Keratinocyte (primary cell): ENCODE measurements at regions not wholly inside any gene's neighbourhood (a gene's known extent, or its start where the extent isn't known, plus 50 kb on each side); places are given as distances from the start of the nearest gene placed in this dataset.

Experiments used
- DNase-seq: peaks from one replicate; pipeline ENCODE4 v3.0.0-alpha.2; 2011; ENCODE audit warnings: low read depth, missing footprints, low spot score
- FAIRE-seq: peaks from 2 replicates; lab custom pipeline; 2011; peaks lifted over from hg19 to GRCh38; lab: Jason Lieb, UNC
- H2AFZ ChIP-seq: 2 replicates; pipeline ENCODE4 v1.6.0; 2012; ENCODE audit warnings: low read length, control low read depth, inconsistent platforms; ENCODE audit not compliant: control insufficient read depth
- H3K27ac ChIP-seq: 2 replicates; pipeline ENCODE4 v1.5.1; 2011; ENCODE audit warnings: low read length; ENCODE audit not compliant: control insufficient read depth, insufficient read depth
- H3K27me3 ChIP-seq: 3 replicates; pipeline ENCODE4 v1.6.0; 2011; ENCODE audit warnings: low read length; ENCODE audit not compliant: control insufficient read depth, insufficient read depth; ENCODE audit errors: extremely low read depth
- H3K36me3 ChIP-seq, 2 experiments: 2 replicates in 1 of 2; 3 replicates in 1 of 2; pipeline ENCODE4 v1.5.1; 2011; ENCODE audit warnings: low read length in 2 of 2, mild to moderate bottlenecking in 1 of 2; ENCODE audit not compliant: control insufficient read depth in 2 of 2, insufficient read depth in 2 of 2; ENCODE audit errors: extremely low read depth in 1 of 2
- H3K4me1 ChIP-seq: 3 replicates; pipeline ENCODE4 v1.5.1; 2011; ENCODE audit warnings: low read length; ENCODE audit not compliant: control insufficient read depth, insufficient read depth; ENCODE audit errors: extremely low read depth
- H3K4me2 ChIP-seq: 3 replicates; pipeline ENCODE4 v1.6.0; 2011; ENCODE audit warnings: low read depth, low read length; ENCODE audit not compliant: control insufficient read depth, insufficient read depth; ENCODE audit errors: extremely low read depth
- H3K4me3 ChIP-seq, 3 experiments: fragments of 200-600 bp in 1 of 3; sonication (generic) in 1 of 3; 2 replicates in 2 of 3; 3 replicates in 1 of 3; pipeline ENCODE4 v1.5.1; 2011 to 2016; ENCODE audit warnings: low read length in 3 of 3, mild to moderate bottlenecking in 3 of 3, control low read depth in 2 of 3, inconsistent platforms in 1 of 3, low read depth in 1 of 3, mixed read lengths in 1 of 3, mixed run types in 1 of 3, moderate library complexity in 1 of 3; ENCODE audit not compliant: control insufficient read depth in 2 of 3, insufficient read depth in 2 of 3; ENCODE audit errors: extremely low read depth in 1 of 3
- H3K79me2 ChIP-seq: 2 replicates; pipeline ENCODE4 v1.6.0; 2012; ENCODE audit warnings: low read length; ENCODE audit not compliant: control insufficient read depth, insufficient read depth
- H3K9ac ChIP-seq: 3 replicates; pipeline ENCODE4 v1.6.0; 2011; ENCODE audit warnings: low read length; ENCODE audit not compliant: control insufficient read depth, insufficient read depth; ENCODE audit errors: extremely low read depth
- H3K9me1 ChIP-seq: 3 replicates; pipeline ENCODE4 v1.6.0; 2011; ENCODE audit warnings: low read length; ENCODE audit not compliant: control insufficient read depth, insufficient read depth; ENCODE audit errors: extremely low read depth
- H3K9me3 ChIP-seq: 2 replicates; pipeline ENCODE4 v1.5.1; 2012; ENCODE audit warnings: low read depth, low read length; ENCODE audit not compliant: control insufficient read depth
- H4K20me1 ChIP-seq: 3 replicates; pipeline ENCODE4 v1.6.0; 2011; ENCODE audit warnings: low read length; ENCODE audit not compliant: control insufficient read depth, insufficient read depth; ENCODE audit errors: extremely low read depth
- EZH2 ChIP-seq: IDR thresholded peaks from one replicate; pipeline ENCODE4 v1.6.1; 2012; ENCODE audit warnings: inconsistent platforms, mild to moderate bottlenecking, low read length, moderate library complexity
- dilution Hi-C: fragments of 300-500 bp; cut with MboI; formaldehyde crosslinking; loops from one replicate; pipeline ENCODE4 v1.7.0; 2020; ENCODE audit warnings: low sequenced_read_pairs; ENCODE audit not compliant: extremely low pct_ligation_motif_present
- TF ChIP-seq, protein P1 (sequence below), 3 experiments: IDR thresholded peaks in 1 of 3; conservative IDR thresholded peaks in 1 of 3; optimal IDR thresholded peaks in 1 of 3; 2 replicates in 2 of 3; 3 replicates in 1 of 3; pipeline versions ENCODE3 to v1.5.1; 2011; ENCODE audit warnings: low read length in 3 of 3, mild to moderate bottlenecking in 3 of 3, moderate library complexity in 2 of 3, control low read depth in 1 of 3, inconsistent platforms in 1 of 3; ENCODE audit not compliant: insufficient read depth in 2 of 3; ENCODE audit errors: extremely low read depth in 1 of 3

DNA sequence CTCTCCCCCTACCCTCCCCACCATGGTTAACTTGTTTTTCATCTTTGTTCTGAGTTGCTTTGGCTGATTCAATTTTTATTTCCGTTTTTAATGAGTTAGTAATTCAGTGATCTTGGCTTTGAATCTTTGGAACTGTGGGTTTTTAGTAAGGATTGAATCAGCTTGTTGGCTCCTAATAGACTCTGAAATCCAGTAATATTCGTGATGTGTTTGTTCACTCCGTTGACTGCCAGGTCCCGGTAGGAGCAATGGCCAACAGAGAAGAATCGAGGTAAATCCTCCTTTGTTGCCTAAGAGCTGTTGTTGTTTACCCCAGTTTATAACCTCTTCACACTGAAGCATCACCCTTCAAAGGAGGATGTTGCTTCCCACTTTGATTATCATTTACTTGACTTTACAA, 92.7 kb downstream of the PCSK1 start:
- Histone ChIP-seq H3K4me1 (peaks cover 15% of the 10 kb centered on the region), H3K27me3 (no peaks in the 10 kb centered on the region), H3K27ac (no peak overlapping the region), H3K9ac (no peak overlapping the region), H4K20me1 (no peaks in the 10 kb centered on the region), H3K36me3 (no peaks in the 10 kb centered on the region), H3K9me1 (no peaks in the 10 kb centered on the region), H3K4me3 (no peak overlapping the region), H3K9me3 (no peaks in the 10 kb centered on the region), H2AFZ (peak overlapping the region; percentile 11), H3K4me2 (peak overlapping the region; percentile 29), H3K79me2 (no peaks in the 10 kb centered on the region)
- TF ChIP-seq, protein P1, sequence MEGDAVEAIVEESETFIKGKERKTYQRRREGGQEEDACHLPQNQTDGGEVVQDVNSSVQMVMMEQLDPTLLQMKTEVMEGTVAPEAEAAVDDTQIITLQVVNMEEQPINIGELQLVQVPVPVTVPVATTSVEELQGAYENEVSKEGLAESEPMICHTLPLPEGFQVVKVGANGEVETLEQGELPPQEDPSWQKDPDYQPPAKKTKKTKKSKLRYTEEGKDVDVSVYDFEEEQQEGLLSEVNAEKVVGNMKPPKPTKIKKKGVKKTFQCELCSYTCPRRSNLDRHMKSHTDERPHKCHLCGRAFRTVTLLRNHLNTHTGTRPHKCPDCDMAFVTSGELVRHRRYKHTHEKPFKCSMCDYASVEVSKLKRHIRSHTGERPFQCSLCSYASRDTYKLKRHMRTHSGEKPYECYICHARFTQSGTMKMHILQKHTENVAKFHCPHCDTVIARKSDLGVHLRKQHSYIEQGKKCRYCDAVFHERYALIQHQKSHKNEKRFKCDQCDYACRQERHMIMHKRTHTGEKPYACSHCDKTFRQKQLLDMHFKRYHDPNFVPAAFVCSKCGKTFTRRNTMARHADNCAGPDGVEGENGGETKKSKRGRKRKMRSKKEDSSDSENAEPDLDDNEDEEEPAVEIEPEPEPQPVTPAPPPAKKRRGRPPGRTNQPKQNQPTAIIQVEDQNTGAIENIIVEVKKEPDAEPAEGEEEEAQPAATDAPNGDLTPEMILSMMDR (optimal IDR thresholded peaks at IDR 0.05 in 1 of 3, IDR thresholded peaks at IDR 0.05 in 1 of 3, conservative IDR thresholded peaks at IDR 0.05 in 1 of 3; ENCODE audit: extremely low read depth in 1 of 3, insufficient read depth in 2 of 3, low read length in 3 of 3): no peak
- no peak for TF ChIP-seq EZH2
- DNase-seq (no peak), FAIRE-seq (peak; percentile 64)
- dilution Hi-C loops: no loop called here

DNA sequence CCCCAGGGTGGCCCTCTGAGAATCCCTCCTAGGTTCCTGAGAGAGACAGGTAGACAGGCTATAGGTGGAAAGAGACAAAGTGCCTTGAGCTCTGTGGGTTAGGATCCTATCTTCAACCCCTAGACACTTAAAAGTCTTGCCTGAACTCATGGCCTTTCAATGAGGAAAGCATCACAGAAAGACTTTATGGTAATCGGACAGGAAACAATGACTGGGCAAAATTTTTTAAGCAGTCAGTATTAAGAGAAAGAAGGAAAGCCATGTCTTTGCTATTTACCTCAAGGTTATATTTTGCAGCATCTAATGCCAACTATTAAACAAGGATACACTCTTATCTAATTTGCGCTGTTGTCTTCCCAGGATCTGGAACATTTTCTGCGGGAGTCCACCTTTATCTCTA, 93.2 kb downstream of the PCSK1 start:
- DNase-seq (no peak), FAIRE-seq (no peak)
- TF ChIP-seq EZH2: no peak
- TF ChIP-seq, protein P1 (optimal IDR thresholded peaks at IDR 0.05 in 1 of 3, IDR thresholded peaks at IDR 0.05 in 1 of 3, conservative IDR thresholded peaks at IDR 0.05 in 1 of 3; ENCODE audit: extremely low read depth in 1 of 3, insufficient read depth in 2 of 3, low read length in 3 of 3): no peak
- dilution Hi-C loops: no loop called here
- no peak overlapping the region for H3K27ac ChIP-seq
- H4K20me1 ChIP-seq: no peaks in the 10 kb centered on the region
- H3K9ac ChIP-seq: no peak overlapping the region
- H3K36me3 ChIP-seq: no peaks in the 10 kb centered on the region
- no peaks in the 10 kb centered on the region for H3K79me2 ChIP-seq
- no peak overlapping the region for H3K4me2 ChIP-seq
- H3K4me1 ChIP-seq: peaks cover 15% of the 10 kb centered on the region
- H2AFZ ChIP-seq: no peak overlapping the region
- no peaks in the 10 kb centered on the region for H3K9me1 ChIP-seq
- H3K4me3 ChIP-seq: no peak overlapping the region
- no peaks in the 10 kb centered on the region for H3K9me3 ChIP-seq
- no peaks in the 10 kb centered on the region for H3K27me3 ChIP-seq
